ENCODE measurements at regions not wholly inside any gene's neighbourhood (a gene's known extent, or its start where the extent isn't known, plus 50 kb on each side); places are given as distances from the start of the nearest gene placed in this dataset.
"Not testable (repeated sequence)": the region's sequence is repeated elsewhere in the genome, so short reads cannot be mapped to it uniquely, and the experiment has no call there.

GRCh38 chr1:143666851-143667250, 304.9 kb downstream of the FAM72C start:
- Mint-ChIP-seq H3K36me3 (peaks cover 0 to 3% of the 10 kb centered on the region in 2 donors), H3K27me3 (peaks cover 62 to 66% of the 10 kb centered on the region in 2 donors), H3K27ac (no peak overlapping the region), H3K9me3 (peaks cover 17% of the 10 kb centered on the region in 2 donors), H3K4me3 (no peak overlapping the region), H3K4me1 (no peaks in the 10 kb centered on the region)
- ATAC-seq (replicated peaks) (no peak), DNase-seq (no peak)

GRCh38 chr1:143665606-143666005, 306.2 kb downstream of the FAM72C start:
- Mint-ChIP-seq H3K9me3 (peaks cover 19 to 21% of the 10 kb centered on the region in 2 donors), H3K4me3 (no peak overlapping the region), H3K27ac (no peak overlapping the region), H3K36me3 (peaks cover 0 to 3% of the 10 kb centered on the region in 2 donors), H3K27me3 (peaks cover 74 to 79% of the 10 kb centered on the region in 2 donors), H3K4me1 (peaks cover 2 to 6% of the 10 kb centered on the region in 2 donors)
- no peak for ATAC-seq (replicated peaks)
- no peak for DNase-seq

- not testable (repeated sequence) for H3K27ac Mint-ChIP-seq; H3K4me1 Mint-ChIP-seq; DNase-seq; H3K4me3 Mint-ChIP-seq; H3K36me3 Mint-ChIP-seq; ATAC-seq (replicated peaks)
- Mint-ChIP-seq H3K9me3 (peaks cover 8 to 14% of the 10 kb centered on the region in 2 donors), H3K27me3 (peaks cover 77 to 83% of the 10 kb centered on the region in 2 donors)
Measured at GRCh38 chr1:143663056-143663455, 308.7 kb downstream of the FAM72C start.

- peak overlapping the region; percentile 68 for H3K27ac Mint-ChIP-seq
- DNase-seq (no peak), ATAC-seq (replicated peaks) (no peak)
- peaks cover 72 to 75% of the 10 kb centered on the region in 2 donors for H3K27me3 Mint-ChIP-seq
- H3K4me1 Mint-ChIP-seq = peaks cover 2 to 6% of the 10 kb centered on the region in 2 donors
- peaks cover 6 to 13% of the 10 kb centered on the region in 2 donors for H3K9me3 Mint-ChIP-seq
- H3K36me3 Mint-ChIP-seq = peaks cover 0 to 1% of the 10 kb centered on the region in 2 donors
- H3K4me3 Mint-ChIP-seq = peak overlapping the region; percentile 23 to 33
Measured at GRCh38 chr1:143661418-143662101, 310.2 kb downstream of the FAM72C start.

- Mint-ChIP-seq H3K27ac (peak overlapping the region; percentile 3), H3K4me3 (no peak overlapping the region), H3K4me1 (peaks cover 2 to 6% of the 10 kb centered on the region in 2 donors), H3K36me3 (peaks cover 1 to 3% of the 10 kb centered on the region in 2 donors), H3K9me3 (peaks cover 13 to 21% of the 10 kb centered on the region in 2 donors), H3K27me3 (peaks cover 73 to 80% of the 10 kb centered on the region in 2 donors)
- ATAC-seq (replicated peaks) (no peak), DNase-seq (no peak)
Measured at GRCh38 chr1:143660354-143660941, 311.3 kb downstream of the FAM72C start.

GRCh38 chr1:143653429-143653802, 318.4 kb downstream of the FAM72C start:
- ATAC-seq (replicated peaks) (no peak), DNase-seq (no peak)
- H3K36me3 Mint-ChIP-seq = peaks cover 0 to 4% of the 10 kb centered on the region in 2 donors
- no peak overlapping the region for H3K27ac Mint-ChIP-seq
- H3K9me3 Mint-ChIP-seq = peaks cover 17 to 18% of the 10 kb centered on the region in 2 donors
- peaks cover 74% of the 10 kb centered on the region in 2 donors for H3K27me3 Mint-ChIP-seq
- H3K4me1 Mint-ChIP-seq = no peaks in the 10 kb centered on the region
- H3K4me3 Mint-ChIP-seq = no peak overlapping the region

- H3K4me3 Mint-ChIP-seq = no peak overlapping the region
- H3K27me3 Mint-ChIP-seq = peaks cover 71 to 74% of the 10 kb centered on the region in 2 donors
- no peak for ATAC-seq (replicated peaks)
Measured at GRCh38 chr1:143652744-143653428, 318.9 kb downstream of the FAM72C start.

GRCh38 chr1:143652187-143652586, 319.6 kb downstream of the FAM72C start:
- Mint-ChIP-seq H3K27ac (peak overlapping the region; percentile 65), H3K36me3 (peaks cover 0 to 4% of the 10 kb centered on the region in 2 donors), H3K9me3 (peaks cover 14 to 16% of the 10 kb centered on the region in 2 donors), H3K27me3 (peaks cover 71 to 75% of the 10 kb centered on the region in 2 donors), H3K4me1 (no peaks in the 10 kb centered on the region), H3K4me3 (no peak overlapping the region)
- DNase-seq (no peak), ATAC-seq (replicated peaks) (no peak)

More at GRCh38 chr1:143652744-143653428, 318.9 kb downstream of the FAM72C start:
- peak overlapping the region; percentile 65 for H3K27ac Mint-ChIP-seq
- no peak for DNase-seq
- H3K9me3 Mint-ChIP-seq = peaks cover 14 to 16% of the 10 kb centered on the region in 2 donors
- H3K4me1 Mint-ChIP-seq = no peaks in the 10 kb centered on the region
- peaks cover 0 to 4% of the 10 kb centered on the region in 2 donors for H3K36me3 Mint-ChIP-seq

GRCh38 chr1:143651350-143651992, 320.3 kb downstream of the FAM72C start:
- Mint-ChIP-seq H3K36me3 (peaks cover 0 to 4% of the 10 kb centered on the region in 2 donors), H3K27me3 (peaks cover 74 to 78% of the 10 kb centered on the region in 2 donors)

GRCh38 chr1:143644035-143644434, 327.8 kb downstream of the FAM72C start:
- H3K27me3 Mint-ChIP-seq = peaks cover 30 to 49% of the 10 kb centered on the region in 2 donors

More at GRCh38 chr1:143651350-143651992, 320.3 kb downstream of the FAM72C start:
- Mint-ChIP-seq H3K4me3 (peak overlapping the region in 1 of 2 donors; percentile 31), H3K27ac (no peak overlapping the region), H3K4me1 (no peaks in the 10 kb centered on the region), H3K9me3 (peaks cover 13 to 17% of the 10 kb centered on the region in 2 donors)
- ATAC-seq (replicated peaks) (no peak), DNase-seq (no peak)

GRCh38 chr1:143643148-143643885, 328.5 kb downstream of the FAM72C start:
- DNase-seq (no peak), ATAC-seq (replicated peaks) (no peak)
- Mint-ChIP-seq H3K27me3 (peaks cover 26 to 47% of the 10 kb centered on the region in 2 donors), H3K36me3 (no peaks in the 10 kb centered on the region), H3K27ac (no peak overlapping the region), H3K4me1 (no peaks in the 10 kb centered on the region), H3K4me3 (no peak overlapping the region), H3K9me3 (peaks cover 0 to 4% of the 10 kb centered on the region in 2 donors)

More at GRCh38 chr1:143644035-143644434, 327.8 kb downstream of the FAM72C start:
- H3K27ac Mint-ChIP-seq; H3K36me3 Mint-ChIP-seq; DNase-seq; ATAC-seq (replicated peaks); H3K9me3 Mint-ChIP-seq; H3K4me3 Mint-ChIP-seq; H3K4me1 Mint-ChIP-seq: not testable (repeated sequence)

GRCh38 chr1:143625886-143626285, 345.9 kb downstream of the FAM72C start:
- peaks cover 0 to 10% of the 10 kb centered on the region in 2 donors for H3K27me3 Mint-ChIP-seq
- DNase-seq = no peak
- H3K4me1 Mint-ChIP-seq = no peaks in the 10 kb centered on the region
- no peaks in the 10 kb centered on the region for H3K9me3 Mint-ChIP-seq
- ATAC-seq (replicated peaks) = no peak
- H3K36me3 Mint-ChIP-seq = no peaks in the 10 kb centered on the region
- no peak overlapping the region for H3K27ac Mint-ChIP-seq
- H3K4me3 Mint-ChIP-seq = no peak overlapping the region

GRCh38 chr1:143619851-143620250, 351.9 kb downstream of the FAM72C start:
- peaks cover 1 to 3% of the 10 kb centered on the region in 2 donors for H3K9me3 Mint-ChIP-seq
- no peak overlapping the region for H3K4me3 Mint-ChIP-seq
- H3K27ac Mint-ChIP-seq = no peak overlapping the region
- DNase-seq (no peak), ATAC-seq (replicated peaks) (no peak)
- H3K36me3 Mint-ChIP-seq = no peaks in the 10 kb centered on the region
- no peaks in the 10 kb centered on the region for H3K4me1 Mint-ChIP-seq
- peaks cover 0 to 6% of the 10 kb centered on the region in 2 donors for H3K27me3 Mint-ChIP-seq

All from stimulated activated naive B cell treated with anti-CD40 and anti-IgM and Interleukin-4, amounts not matched to agents 10 μg/mL and 1 μg/mL and 100 μg/mL, for 72 hours (primary cell).